ENCODE measurements at regions not wholly inside any gene's neighbourhood (a gene's known extent, or its start where the extent isn't known, plus 50 kb on each side); places are given as distances from the start of the nearest gene placed in this dataset.
A peak's percentile ranks its signal among the peaks of the same experiment; 100 is the strongest.
"Not testable (repeated sequence)": the region's sequence is repeated elsewhere in the genome, so short reads cannot be mapped to it uniquely, and the experiment has no call there.

GRCh38 chr5:148880197-148880596 is 53.8 kb downstream of the ADRB2 start:
- no peaks in the 10 kb centered on the region for H3K27me3 ChIP-seq (ENCODE audit: low read depth)
- no peaks in the 10 kb centered on the region for H3K9me3 ChIP-seq
- no peaks in the 10 kb centered on the region for H3K4me1 ChIP-seq
- H3K4me3 ChIP-seq: no peak overlapping the region
- DNase-seq (ENCODE audit: low spot score in 2 of 2): no peak
- H3K36me3 ChIP-seq (replicated peaks): no peaks in the 10 kb centered on the region
- in situ Hi-C loops (cut with MboI; ENCODE audit: low sequenced_read_pairs): no loop called here

GRCh38 chr5:148880696-148881095 is 54.3 kb downstream of the ADRB2 start:
- Histone ChIP-seq H3K9me3 (no peaks in the 10 kb centered on the region), H3K36me3 (replicated peaks) (no peaks in the 10 kb centered on the region), H3K4me3 (no peak overlapping the region), H3K27me3 (ENCODE audit: low read depth) (no peaks in the 10 kb centered on the region), H3K4me1 (no peaks in the 10 kb centered on the region)
- in situ Hi-C loops (cut with MboI; ENCODE audit: low sequenced_read_pairs): no loop called here
- no peak for DNase-seq (ENCODE audit: low spot score in 2 of 2)

GRCh38 chr5:148882332-148882731 is 55.9 kb downstream of the ADRB2 start:
- no peaks in the 10 kb centered on the region for H3K9me3 ChIP-seq
- no peak overlapping the region for H3K4me3 ChIP-seq
- in situ Hi-C loops (cut with MboI; ENCODE audit: low sequenced_read_pairs): no loop called here
- H3K27me3 ChIP-seq (ENCODE audit: low read depth): no peaks in the 10 kb centered on the region
- no peaks in the 10 kb centered on the region for H3K36me3 ChIP-seq (replicated peaks)
- no peak for DNase-seq (ENCODE audit: low spot score in 2 of 2)
- no peaks in the 10 kb centered on the region for H3K4me1 ChIP-seq

GRCh38 chr5:148884339-148885020 is 58.1 kb downstream of the ADRB2 start:
- Histone ChIP-seq H3K4me1 (no peaks in the 10 kb centered on the region), H3K36me3 (replicated peaks) (no peaks in the 10 kb centered on the region), H3K27me3 (ENCODE audit: low read depth) (no peaks in the 10 kb centered on the region), H3K4me3 (no peak overlapping the region), H3K9me3 (no peaks in the 10 kb centered on the region)
- in situ Hi-C loops (cut with MboI; ENCODE audit: low sequenced_read_pairs): no loop called here
- DNase-seq (ENCODE audit: low spot score in 2 of 2): no peak

- no peaks in the 10 kb centered on the region for H3K9me3 ChIP-seq
- H3K4me1 ChIP-seq: no peaks in the 10 kb centered on the region
- DNase-seq (ENCODE audit: low spot score in 2 of 2): no peak
- in situ Hi-C loops (cut with MboI; ENCODE audit: low sequenced_read_pairs): no loop called here
- H3K36me3 ChIP-seq (replicated peaks): no peaks in the 10 kb centered on the region
- H3K4me3 ChIP-seq: no peak overlapping the region
- H3K27me3 ChIP-seq (ENCODE audit: low read depth): no peaks in the 10 kb centered on the region
These were observed 60.9 kb downstream of the ADRB2 start for GRCh38 chr5:148887123-148887881.

GRCh38 chr5:148889936-148890335 is 63.5 kb downstream of the ADRB2 start:
- H3K4me3 ChIP-seq; H3K9me3 ChIP-seq; DNase-seq (ENCODE audit: low spot score in 2 of 2); in situ Hi-C loops (cut with MboI; ENCODE audit: low sequenced_read_pairs); H3K27me3 ChIP-seq (ENCODE audit: low read depth); H3K4me1 ChIP-seq; H3K36me3 ChIP-seq (replicated peaks): not testable (repeated sequence)

- H3K9me3 ChIP-seq; H3K36me3 ChIP-seq (replicated peaks); in situ Hi-C loops (cut with MboI; ENCODE audit: low sequenced_read_pairs); H3K4me3 ChIP-seq; H3K4me1 ChIP-seq; H3K27me3 ChIP-seq (ENCODE audit: low read depth); DNase-seq (ENCODE audit: low spot score in 2 of 2): not testable (repeated sequence)
These were observed 69.0 kb downstream of the ADRB2 start for GRCh38 chr5:148895441-148895840.

- in situ Hi-C loops (cut with MboI; ENCODE audit: low sequenced_read_pairs): no loop called here
- DNase-seq (ENCODE audit: low spot score in 2 of 2): no peak
- no peaks in the 10 kb centered on the region for H3K9me3 ChIP-seq
- no peaks in the 10 kb centered on the region for H3K4me1 ChIP-seq
- H3K27me3 ChIP-seq (ENCODE audit: low read depth): no peaks in the 10 kb centered on the region
- H3K36me3 ChIP-seq (replicated peaks): no peaks in the 10 kb centered on the region
- H3K4me3 ChIP-seq: no peak overlapping the region
These were observed 71.4 kb downstream of the ADRB2 start for GRCh38 chr5:148897842-148898241.

- no peaks in the 10 kb centered on the region for H3K27me3 ChIP-seq (ENCODE audit: low read depth)
- H3K36me3 ChIP-seq (replicated peaks): no peaks in the 10 kb centered on the region
- in situ Hi-C loops (cut with MboI; ENCODE audit: low sequenced_read_pairs): no loop called here
- DNase-seq (ENCODE audit: low spot score in 2 of 2): peak; percentile 20 to 39
- H3K9me3 ChIP-seq: no peaks in the 10 kb centered on the region
- H3K4me3 ChIP-seq: no peak overlapping the region
- no peaks in the 10 kb centered on the region for H3K4me1 ChIP-seq
These were observed 72.1 kb downstream of the ADRB2 start for GRCh38 chr5:148898413-148899075.

GRCh38 chr5:148899993-148900392 is 73.6 kb downstream of the ADRB2 start:
- Histone ChIP-seq H3K27me3 (ENCODE audit: low read depth) (no peaks in the 10 kb centered on the region), H3K9me3 (no peaks in the 10 kb centered on the region), H3K4me3 (no peak overlapping the region), H3K4me1 (no peaks in the 10 kb centered on the region), H3K36me3 (replicated peaks) (no peaks in the 10 kb centered on the region)
- in situ Hi-C loops (cut with MboI; ENCODE audit: low sequenced_read_pairs): no loop called here
- no peak for DNase-seq (ENCODE audit: low spot score in 2 of 2)

GRCh38 chr5:148902478-148902877 is 76.1 kb downstream of the ADRB2 start:
- no peaks in the 10 kb centered on the region for H3K9me3 ChIP-seq
- DNase-seq (ENCODE audit: low spot score in 2 of 2): no peak
- H3K4me3 ChIP-seq: no peak overlapping the region
- in situ Hi-C loops (cut with MboI; ENCODE audit: low sequenced_read_pairs): no loop called here
- no peaks in the 10 kb centered on the region for H3K27me3 ChIP-seq (ENCODE audit: low read depth)
- H3K4me1 ChIP-seq: no peaks in the 10 kb centered on the region
- H3K36me3 ChIP-seq (replicated peaks): no peaks in the 10 kb centered on the region

- no peaks in the 10 kb centered on the region for H3K9me3 ChIP-seq
- H3K27me3 ChIP-seq (ENCODE audit: low read depth): no peaks in the 10 kb centered on the region
- H3K4me1 ChIP-seq: no peaks in the 10 kb centered on the region
- H3K4me3 ChIP-seq: no peak overlapping the region
- H3K36me3 ChIP-seq (replicated peaks): no peaks in the 10 kb centered on the region
- in situ Hi-C loops (cut with MboI; ENCODE audit: low sequenced_read_pairs): no loop called here
- no peak for DNase-seq (ENCODE audit: low spot score in 2 of 2)
These were observed 77.2 kb downstream of the ADRB2 start for GRCh38 chr5:148903587-148903986.

GRCh38 chr5:148904440-148904839 is 78.0 kb downstream of the ADRB2 start:
- in situ Hi-C loops (cut with MboI; ENCODE audit: low sequenced_read_pairs): no loop called here

GRCh38 chr5:148905541-148905940 is 79.1 kb downstream of the ADRB2 start:
- no peak for DNase-seq (ENCODE audit: low spot score in 2 of 2)
- no peaks in the 10 kb centered on the region for H3K36me3 ChIP-seq (replicated peaks)
- in situ Hi-C loops (cut with MboI; ENCODE audit: low sequenced_read_pairs): no loop called here
- H3K4me3 ChIP-seq: no peak overlapping the region
- H3K27me3 ChIP-seq (ENCODE audit: low read depth): no peaks in the 10 kb centered on the region
- no peaks in the 10 kb centered on the region for H3K4me1 ChIP-seq
- no peaks in the 10 kb centered on the region for H3K9me3 ChIP-seq

More at GRCh38 chr5:148904440-148904839, 78.0 kb downstream of the ADRB2 start:
- Histone ChIP-seq H3K36me3 (replicated peaks) (no peaks in the 10 kb centered on the region), H3K4me3 (no peak overlapping the region), H3K4me1 (no peaks in the 10 kb centered on the region), H3K9me3 (no peaks in the 10 kb centered on the region), H3K27me3 (ENCODE audit: low read depth) (no peaks in the 10 kb centered on the region)
- no peak for DNase-seq (ENCODE audit: low spot score in 2 of 2)

Measured in HAP-1 (cell line).